CD14-positive monocyte (primary cell): ENCODE measurements at regions not wholly inside any gene's neighbourhood (a gene's known extent, or its start where the extent isn't known, plus 50 kb on each side); places are given as distances from the start of the nearest gene placed in this dataset.

Experiments used
- DNase-seq, 3 donors: peaks; one replicate each; pipeline ENCODE4 v3.0.0-alpha.2; 2011 to 2022
- H2AFZ ChIP-seq: 2 replicates; pipeline ENCODE4 v1.6.0; 2012; ENCODE audit warnings: mild to moderate bottlenecking, low read depth, low read length, inconsistent platforms; ENCODE audit not compliant: insufficient read depth, poor library complexity, severe bottlenecking
- H3K27ac ChIP-seq, 2 donors: 1 replicate in 1 of 2; 2 replicates in 1 of 2; pipeline ENCODE4 v1.5.1; 2012 to 2013; ENCODE audit warnings: low read length in 2 of 2, control low read depth in 1 of 2, inconsistent platforms in 1 of 2, low read depth in 1 of 2, mild to moderate bottlenecking in 1 of 2
- H3K27me3 ChIP-seq, 2 donors: one replicate each; pipeline versions ENCODE4 v1.6.0 to v1.6.1; 2011 to 2013; ENCODE audit warnings: low read length in 2 of 2; ENCODE audit not compliant: control insufficient read depth in 2 of 2, insufficient read depth in 2 of 2
- H3K36me3 ChIP-seq, 2 donors: replicated peaks in 1 of 2; 1 replicate in 1 of 2; 2 replicates in 1 of 2; pipeline versions ENCODE4 v1.5.1 to v1.6.1; 2012 to 2013; ENCODE audit warnings: low read length in 2 of 2, control low read depth in 1 of 2, inconsistent platforms in 1 of 2, mild to moderate bottlenecking in 1 of 2; ENCODE audit not compliant: insufficient read depth in 2 of 2, control insufficient read depth in 1 of 2
- H3K4me1 ChIP-seq, 2 donors: 1 replicate in 1 of 2; 2 replicates in 1 of 2; pipeline versions ENCODE4 v1.5.1 to v1.6.1; 2012 to 2013; ENCODE audit warnings: low read length in 2 of 2, control low read depth in 1 of 2, inconsistent platforms in 1 of 2, mild to moderate bottlenecking in 1 of 2, moderate library complexity in 1 of 2; ENCODE audit not compliant: insufficient read depth in 2 of 2, control insufficient read depth in 1 of 2
- H3K4me2 ChIP-seq: replicated peaks from 2 replicates; pipeline ENCODE3; 2012; ENCODE audit warnings: low read length, moderate library complexity, mild to moderate bottlenecking; ENCODE audit not compliant: poor library complexity, severe bottlenecking; ENCODE audit errors: extremely low read depth
- H3K4me3 ChIP-seq, 3 experiments: fragments of 200-600 bp in 1 of 3; sonication (generic) in 1 of 3; replicated peaks in 1 of 3; 1 replicate in 2 of 3; 2 replicates in 1 of 3; pipeline ENCODE4 v1.5.1; 2011 to 2013; ENCODE audit warnings: low read length in 3 of 3, mild to moderate bottlenecking in 3 of 3, control low read depth in 2 of 3, low read depth in 2 of 3, inconsistent platforms in 1 of 3, moderate library complexity in 1 of 3
- H3K79me2 ChIP-seq: 2 replicates; pipeline ENCODE4 v1.6.0; 2012; ENCODE audit warnings: mild to moderate bottlenecking, control low read depth, inconsistent platforms, low read length, moderate library complexity; ENCODE audit not compliant: insufficient read depth
- H3K9ac ChIP-seq: 2 replicates; pipeline ENCODE4 v1.6.0; 2017; ENCODE audit warnings: low read length, mild to moderate bottlenecking; ENCODE audit not compliant: insufficient read depth, poor library complexity, severe bottlenecking
- H3K9me3 ChIP-seq, 2 donors: replicated peaks in 1 of 2; 1 replicate in 1 of 2; 2 replicates in 1 of 2; pipeline versions ENCODE4 v1.5.1 to v1.6.1; 2012 to 2013; ENCODE audit warnings: low read length in 2 of 2, control low read depth in 1 of 2; ENCODE audit not compliant: control insufficient read depth in 1 of 2, insufficient read depth in 1 of 2
- H4K20me1 ChIP-seq: 2 replicates; pipeline ENCODE4 v1.6.0; 2012; ENCODE audit warnings: mild to moderate bottlenecking, low read length, control low read depth, moderate library complexity; ENCODE audit not compliant: insufficient read depth
- H3K27ac Mint-ChIP-seq, 7 donors: one replicate each; pipeline ENCODE4 v1.8.0; 2020; ENCODE audit warnings: mild to moderate bottlenecking in 7 of 7, mixed read lengths in 7 of 7, moderate library complexity in 6 of 7, inconsistent platforms in 2 of 7
- H3K27me3 Mint-ChIP-seq, 3 donors: one replicate each; pipeline ENCODE4 v1.8.0; 2021 to 2022; ENCODE audit warnings: low read depth in 3 of 3, mild to moderate bottlenecking in 3 of 3, mixed read lengths in 3 of 3, moderate library complexity in 3 of 3, inconsistent platforms in 1 of 3
- H3K36me3 Mint-ChIP-seq, 2 donors: one replicate each; pipeline ENCODE4 v1.8.0; 2020; ENCODE audit warnings: mixed read lengths in 2 of 2, inconsistent platforms in 1 of 2, mild to moderate bottlenecking in 1 of 2
- H3K4me1 Mint-ChIP-seq: one replicate; pipeline ENCODE4 v1.8.0; 2020; ENCODE audit warnings: mild to moderate bottlenecking, mixed read lengths
- H3K4me3 Mint-ChIP-seq, 2 donors: one replicate each; pipeline ENCODE4 v1.8.0; 2020; ENCODE audit warnings: mild to moderate bottlenecking in 2 of 2, mixed read lengths in 2 of 2, moderate library complexity in 1 of 2
- H3K9me3 Mint-ChIP-seq, 7 donors: one replicate each; pipeline ENCODE4 v1.8.0; 2020 to 2022; ENCODE audit warnings: mixed read lengths in 7 of 7, mild to moderate bottlenecking in 6 of 7, moderate library complexity in 6 of 7, inconsistent platforms in 2 of 7
- WGBS: methylation state at CpG from one replicate; pipeline ENCODE4 v1.1.5; 2013; ENCODE audit warnings: missing lambda C conversion rate; ENCODE audit not compliant: insufficient coverage; 5-methylcytosine and 5-hydroxymethylcytosine counted together
- intact Hi-C, 2 donors: fragments of 100-400 bp; cut with micrococcal nuclease; formaldehyde crosslinking; loops; one replicate each; pipeline versions ENCODE4 v1.15.0 to v1.15.1; 2023
- TF ChIP-seq, protein P1 (sequence below): fragments of 200-600 bp; IDR thresholded peaks from one replicate; pipeline ENCODE4 v1.8.0; 2022; ENCODE audit warnings: antibody characterized with exemption, mild to moderate bottlenecking

DNA sequence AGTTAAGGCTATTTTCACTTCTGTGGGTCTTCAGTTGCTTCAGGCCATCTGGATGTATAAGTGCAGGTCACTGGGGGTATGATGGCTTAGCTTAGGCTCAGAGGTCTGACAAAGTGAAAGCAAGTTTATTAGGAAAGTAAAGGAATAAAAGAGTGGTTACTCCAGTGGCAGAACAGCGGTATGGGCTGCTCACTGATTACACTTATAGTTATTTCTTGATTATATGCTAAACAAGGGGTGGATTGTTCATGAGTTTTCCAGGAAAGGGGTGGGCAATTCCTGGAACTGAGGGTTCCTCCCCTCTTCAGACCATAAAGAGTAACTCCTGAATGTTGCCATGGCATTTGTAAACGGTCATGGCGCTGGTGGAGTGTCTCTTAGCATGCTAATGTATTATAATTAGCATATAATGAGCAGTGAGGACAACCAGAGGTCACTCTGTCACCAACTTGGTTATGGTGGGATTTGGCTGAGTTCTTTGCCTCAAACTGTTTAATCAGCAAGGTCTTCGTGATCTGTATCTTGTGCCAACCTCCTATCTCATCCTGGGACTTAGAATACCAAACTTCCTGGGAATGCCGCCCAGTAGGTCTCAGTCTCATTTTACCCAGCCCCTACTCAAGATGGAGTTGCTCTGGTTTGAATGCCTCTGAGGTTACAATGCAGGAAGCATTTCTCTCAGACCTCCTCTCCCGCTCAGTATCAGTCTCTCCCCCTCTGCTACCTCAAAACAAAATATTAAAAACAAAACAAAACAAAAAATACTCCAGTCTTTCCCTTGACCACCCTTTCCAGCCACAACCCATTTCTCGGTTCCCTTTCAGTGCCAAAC, 71.3 kb upstream of the SLC22A11 start:
- H3K27ac ChIP-seq = no peak overlapping the region
- TF ChIP-seq, protein P1, sequence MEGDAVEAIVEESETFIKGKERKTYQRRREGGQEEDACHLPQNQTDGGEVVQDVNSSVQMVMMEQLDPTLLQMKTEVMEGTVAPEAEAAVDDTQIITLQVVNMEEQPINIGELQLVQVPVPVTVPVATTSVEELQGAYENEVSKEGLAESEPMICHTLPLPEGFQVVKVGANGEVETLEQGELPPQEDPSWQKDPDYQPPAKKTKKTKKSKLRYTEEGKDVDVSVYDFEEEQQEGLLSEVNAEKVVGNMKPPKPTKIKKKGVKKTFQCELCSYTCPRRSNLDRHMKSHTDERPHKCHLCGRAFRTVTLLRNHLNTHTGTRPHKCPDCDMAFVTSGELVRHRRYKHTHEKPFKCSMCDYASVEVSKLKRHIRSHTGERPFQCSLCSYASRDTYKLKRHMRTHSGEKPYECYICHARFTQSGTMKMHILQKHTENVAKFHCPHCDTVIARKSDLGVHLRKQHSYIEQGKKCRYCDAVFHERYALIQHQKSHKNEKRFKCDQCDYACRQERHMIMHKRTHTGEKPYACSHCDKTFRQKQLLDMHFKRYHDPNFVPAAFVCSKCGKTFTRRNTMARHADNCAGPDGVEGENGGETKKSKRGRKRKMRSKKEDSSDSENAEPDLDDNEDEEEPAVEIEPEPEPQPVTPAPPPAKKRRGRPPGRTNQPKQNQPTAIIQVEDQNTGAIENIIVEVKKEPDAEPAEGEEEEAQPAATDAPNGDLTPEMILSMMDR = no peak
- no peaks in the 10 kb centered on the region for H3K27me3 ChIP-seq
- Mint-ChIP-seq H3K27me3 (peaks cover 0 to 3% (median 1%) of the 10 kb centered on the region in 3 donors), H3K27ac (no peak overlapping the region), H3K4me3 (no peak overlapping the region), H3K9me3 (peaks cover 0 to 1% (median 0%) of the 10 kb centered on the region in 7 donors), H3K36me3 (no peaks in the 10 kb centered on the region), H3K4me1 (peaks cover 2% of the 10 kb centered on the region)
- no peak overlapping the region for H2AFZ ChIP-seq
- no peak for DNase-seq
- WGBS = 100% methylated on average over 2 of the region's 7 CpGs
- no peak overlapping the region for H3K4me3 ChIP-seq
- no peak overlapping the region for H3K4me2 ChIP-seq
- H3K79me2 ChIP-seq = no peaks in the 10 kb centered on the region
- H3K36me3 ChIP-seq = no peaks in the 10 kb centered on the region
- intact Hi-C loops = loop anchor here in 1 of 2 donors (5.0 kb wide), 2 partner anchors 168 to 238 kb away; partner anchors contain the start of gene NRXN2
- no peak overlapping the region for H3K9ac ChIP-seq
- H3K9me3 ChIP-seq = no peaks in the 10 kb centered on the region
- peaks cover 0 to under 1% of the 10 kb centered on the region in 2 donors for H3K4me1 ChIP-seq
- H4K20me1 ChIP-seq = no peaks in the 10 kb centered on the region

DNA sequence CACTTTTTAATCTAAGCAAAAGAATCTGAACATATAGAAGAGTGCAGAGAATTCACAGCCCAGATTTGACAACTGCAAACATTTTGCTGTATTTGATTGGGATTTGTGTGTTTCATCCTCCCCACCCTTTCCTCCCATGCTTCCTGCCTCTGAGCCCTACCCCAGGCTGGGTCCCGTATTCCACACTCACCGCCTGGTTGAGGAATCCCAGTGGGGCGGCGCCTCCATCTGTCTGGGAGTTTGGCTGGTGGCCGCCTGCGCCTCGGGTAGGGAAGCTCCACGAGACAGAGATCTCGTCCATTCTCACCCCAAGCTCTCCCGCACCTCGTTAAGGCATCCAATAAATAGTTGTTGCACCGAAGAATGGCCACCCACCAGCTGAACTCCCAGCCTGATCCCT, 70.7 kb upstream of the SLC22A11 start:
- Histone ChIP-seq H3K9ac (no peak overlapping the region), H3K27me3 (no peaks in the 10 kb centered on the region), H3K4me3 (no peak overlapping the region), H3K27ac (no peak overlapping the region), H3K4me1 (peaks cover 6 to 7% of the 10 kb centered on the region in 2 donors), H3K36me3 (no peaks in the 10 kb centered on the region), H3K4me2 (no peak overlapping the region), H2AFZ (no peak overlapping the region), H4K20me1 (no peaks in the 10 kb centered on the region), H3K9me3 (no peaks in the 10 kb centered on the region), H3K79me2 (no peaks in the 10 kb centered on the region)
- Mint-ChIP-seq H3K27ac (no peak overlapping the region), H3K4me3 (no peak overlapping the region), H3K36me3 (no peaks in the 10 kb centered on the region), H3K27me3 (peaks cover 1 to 3% (median 2%) of the 10 kb centered on the region in 3 donors), H3K9me3 (peaks cover 0 to 1% (median 0%) of the 10 kb centered on the region in 7 donors), H3K4me1 (peaks cover 6% of the 10 kb centered on the region)
- intact Hi-C loops = loop anchor here in 1 of 2 donors (5.0 kb wide), 2 partner anchors 167 to 237 kb away; partner anchors contain the start of gene NRXN2
- 88% methylated on average over 10 of the region's 12 CpGs for WGBS
- DNase-seq = no peak
- TF ChIP-seq, protein P1 = no peak
